Sigmoid colon (tissue), 4 donors: ENCODE measurements at regions not wholly inside any gene's neighbourhood (a gene's known extent, or its start where the extent isn't known, plus 50 kb on each side); places are given as distances from the start of the nearest gene placed in this dataset.
"Not testable (repeated sequence)": the region's sequence is repeated elsewhere in the genome, so short reads cannot be mapped to it uniquely, and the experiment has no call there.

Experiments
- CTCF ChIP-seq, 4 experiments: fragments of 450-650 bp in 3 of 4; fragments of 200-600 bp in 1 of 4; IDR thresholded peaks; one replicate each; pipeline ENCODE4 v1.5.1; 2016 to 2019; ENCODE audit warnings: antibody characterized with exemption in 4 of 4, mild to moderate bottlenecking in 3 of 4, moderate library complexity in 2 of 4
- EP300 ChIP-seq, 4 donors: sonication (generic); formaldehyde crosslinking; IDR thresholded peaks; one replicate each; pipeline ENCODE4 v1.6.1; 2017; ENCODE audit warnings: antibody characterized with exemption in 4 of 4
- POLR2A ChIP-seq, 2 donors: fragments of 450-650 bp; IDR thresholded peaks; one replicate each; pipeline ENCODE4 v1.6.1; 2016; ENCODE audit warnings: antibody characterized with exemption in 2 of 2, mild to moderate bottlenecking in 2 of 2, moderate library complexity in 2 of 2
- POLR2AphosphoS5 ChIP-seq, 4 donors: sonication (generic); formaldehyde crosslinking; IDR thresholded peaks; one replicate each; pipeline ENCODE4 v1.6.1; 2017; ENCODE audit warnings: antibody characterized with exemption in 4 of 4

GRCh38 chr1:30207962-30208361 lies 515.4 kb downstream of the MATN1 start:
- not testable (repeated sequence) for TF ChIP-seq CTCF, EP300, POLR2A, POLR2AphosphoS5 (IDR thresholded peaks at IDR 0.05)
